T-helper 1 cell treated with Interleukin-12 subunit alpha and Interleukin-12 subunit beta and Interleukin-4 antibody, amounts not matched to agents 30 ng/mL and 1 ng/mL, for 36 hours (primary cell): ENCODE measurements at regions not wholly inside any gene's neighbourhood (a gene's known extent, or its start where the extent isn't known, plus 50 kb on each side); places are given as distances from the start of the nearest gene placed in this dataset.

Source experiments
- intact Hi-C: fragments of 100-400 bp; cut with micrococcal nuclease; formaldehyde crosslinking; loops from one replicate; pipeline ENCODE4 v1.15.1; 2024

GRCh38 chr1:30275926-30276764, 447.2 kb downstream of the MATN1 start:
- intact Hi-C loops = no loop called here

DNA sequence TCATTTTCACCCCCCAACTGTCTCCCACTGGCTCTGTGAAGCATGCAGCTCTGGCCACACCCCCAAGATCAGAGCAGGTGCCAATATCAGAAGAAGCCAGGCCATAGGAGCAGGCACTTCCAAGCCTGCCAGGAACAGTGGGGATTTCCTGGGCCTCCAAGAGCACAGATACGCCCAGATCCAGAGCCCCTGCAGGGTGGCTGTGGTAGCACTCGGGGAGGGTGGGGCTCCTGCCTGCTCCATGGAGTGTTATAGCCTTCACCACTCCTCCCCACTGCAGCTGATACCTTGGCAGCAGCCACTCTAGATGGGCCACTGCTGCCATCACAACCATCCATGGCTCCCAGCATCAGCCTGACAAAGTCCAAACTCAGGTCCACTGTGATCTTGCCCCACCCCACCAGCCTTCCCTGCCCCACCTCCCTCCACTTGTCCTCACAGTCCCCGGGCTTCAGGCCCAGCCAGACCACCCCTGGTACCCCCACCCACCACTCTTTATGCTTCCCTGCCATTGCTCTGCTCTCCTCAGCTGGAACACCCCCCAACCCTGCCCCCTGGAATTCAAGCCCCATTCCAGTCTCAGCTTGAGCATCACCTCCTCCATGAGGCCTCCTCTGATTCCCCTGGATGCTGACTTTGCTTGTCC, 448.3 kb downstream of the MATN1 start:
- intact Hi-C loops = no loop called here

DNA sequence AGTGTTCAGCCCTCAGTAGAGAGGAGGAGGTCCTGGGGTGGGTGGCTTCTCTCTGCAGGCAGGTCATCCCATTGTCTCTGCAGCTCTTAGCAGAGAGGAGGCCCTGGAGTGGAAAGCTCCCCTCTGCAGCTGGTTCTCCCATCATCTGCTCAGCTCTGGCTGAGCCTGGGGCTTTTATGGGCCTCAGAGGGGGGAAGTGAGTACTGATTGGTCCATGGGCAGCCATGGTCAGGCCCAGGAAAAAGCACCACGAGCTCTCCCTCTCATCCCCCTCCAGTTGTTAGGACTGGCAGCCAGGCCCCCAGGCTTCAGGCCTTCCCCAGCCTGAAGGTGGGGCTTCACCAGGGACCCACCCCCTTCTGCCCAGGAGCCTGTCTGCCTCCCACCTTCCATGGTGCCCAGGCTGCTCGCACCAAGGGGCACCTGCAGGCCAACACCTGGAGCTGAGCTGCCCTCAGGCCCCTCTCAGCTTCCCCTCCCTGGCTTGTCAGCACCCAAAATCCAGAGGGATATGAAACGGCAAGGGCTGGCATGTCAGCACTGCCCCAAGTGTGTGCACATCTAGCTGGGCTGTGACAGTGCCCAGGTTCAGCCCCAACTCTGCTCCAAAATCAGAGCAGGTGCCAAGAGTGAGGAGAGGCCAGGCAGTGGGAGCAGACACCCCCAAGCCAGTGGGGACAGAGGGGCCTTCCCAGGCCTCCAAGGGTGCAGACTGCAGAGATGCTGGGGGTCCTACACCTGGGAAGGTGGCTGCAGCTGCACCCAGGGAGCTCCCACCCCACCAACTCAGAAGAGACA, 449.0 kb downstream of the MATN1 start:
- intact Hi-C loops = no loop called here

DNA sequence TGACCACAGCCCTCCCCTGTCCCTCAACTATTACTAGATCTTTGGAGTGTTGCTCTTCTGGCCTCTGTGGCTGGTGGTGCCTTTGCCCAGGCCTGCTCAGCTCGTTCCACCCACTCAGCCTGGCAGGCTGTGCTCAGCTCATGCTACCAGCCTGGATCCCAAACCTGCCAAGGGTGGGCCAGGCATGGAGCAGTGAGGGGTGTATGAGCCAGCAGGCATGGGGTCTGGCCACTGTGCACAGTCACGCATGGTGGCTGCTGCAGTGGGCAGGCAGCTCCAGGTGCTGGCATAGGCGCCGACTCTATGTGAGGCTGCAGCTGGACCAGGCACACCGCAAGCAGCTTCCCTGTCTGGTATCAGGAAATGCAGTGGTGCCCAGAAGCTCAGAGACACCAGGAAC, 449.9 kb downstream of the MATN1 start:
- intact Hi-C loops = no loop called here

- intact Hi-C loops = no loop called here
These were observed 450.4 kb downstream of the MATN1 start for GRCh38 chr1:30273021-30273325.

DNA sequence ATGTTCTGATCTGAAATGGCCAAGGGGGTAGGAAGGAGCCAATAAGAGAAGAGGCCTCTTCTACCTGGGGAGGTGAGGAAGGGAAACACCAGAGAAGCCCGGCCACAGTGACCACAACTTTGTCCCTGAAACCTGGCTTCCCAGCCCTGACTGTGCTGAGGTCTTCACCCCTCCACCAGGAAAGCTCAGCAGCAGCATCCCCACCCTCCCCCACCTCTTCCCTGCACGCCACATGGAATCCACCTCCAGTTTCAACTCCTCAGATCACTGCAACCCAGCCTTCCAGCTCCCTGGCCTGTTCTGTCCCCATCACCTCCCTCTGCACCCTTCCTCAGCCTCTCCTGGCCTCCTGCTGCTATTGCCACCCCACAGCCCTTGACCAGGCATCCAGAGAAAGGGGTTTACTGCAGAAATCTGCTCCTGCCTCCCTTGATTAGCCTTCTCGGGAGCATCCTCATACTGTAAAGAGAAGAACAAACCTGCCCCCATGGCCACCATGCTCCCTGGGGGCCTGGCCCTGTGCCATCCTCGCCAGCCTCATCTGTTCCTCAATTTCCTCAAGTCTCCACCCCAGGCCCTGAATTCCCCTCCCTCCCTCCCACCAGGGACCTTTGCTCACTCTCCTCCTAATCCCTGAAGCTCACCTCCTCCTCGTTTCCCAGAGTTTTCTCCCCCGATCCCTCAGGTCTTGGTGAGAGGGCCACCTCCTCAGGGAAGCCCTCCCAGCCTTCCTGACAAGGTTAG, 450.9 kb downstream of the MATN1 start:
- intact Hi-C loops = no loop called here

DNA sequence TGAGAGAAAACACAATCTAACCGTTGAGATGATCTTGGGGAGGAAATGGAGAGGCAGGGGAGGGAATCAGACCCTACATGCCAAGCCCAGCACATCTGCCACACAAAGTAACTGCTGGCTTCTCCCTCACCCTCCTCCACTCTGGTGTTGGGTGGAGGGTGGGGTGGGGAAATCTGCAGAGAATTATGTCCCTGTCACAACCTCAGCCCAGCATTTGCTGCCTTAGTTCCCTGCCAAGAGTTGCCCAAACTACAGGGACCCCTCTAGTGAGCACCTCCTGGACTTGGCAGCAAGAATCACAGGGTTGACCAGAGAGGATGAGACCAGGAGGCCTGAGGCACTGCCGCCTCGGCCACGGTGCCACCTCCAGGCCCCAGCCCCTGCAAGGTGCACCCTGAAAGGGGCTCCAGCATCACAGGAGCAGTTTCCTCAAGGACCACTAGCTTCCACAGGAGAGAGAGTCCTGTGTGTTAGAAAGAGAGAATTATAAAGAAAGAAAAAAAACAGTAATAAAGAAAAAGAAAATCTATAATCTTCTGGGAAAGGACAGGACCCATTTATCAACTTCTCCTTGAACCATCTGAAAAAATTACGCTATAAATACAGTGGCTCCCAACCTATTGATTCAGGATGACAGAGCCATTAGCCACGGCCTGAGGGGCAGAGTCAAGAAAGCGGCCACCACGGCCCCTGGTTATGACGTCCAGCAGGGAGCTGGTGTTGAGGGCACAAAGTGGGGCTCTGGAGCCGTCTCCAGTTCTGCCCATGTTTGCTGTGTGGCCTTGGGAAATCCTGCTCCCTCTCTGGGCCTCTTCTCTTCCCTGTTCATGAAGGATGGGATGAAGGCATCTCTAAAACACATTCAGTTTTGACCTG, 451.7 kb downstream of the MATN1 start:
- intact Hi-C loops = no loop called here

DNA sequence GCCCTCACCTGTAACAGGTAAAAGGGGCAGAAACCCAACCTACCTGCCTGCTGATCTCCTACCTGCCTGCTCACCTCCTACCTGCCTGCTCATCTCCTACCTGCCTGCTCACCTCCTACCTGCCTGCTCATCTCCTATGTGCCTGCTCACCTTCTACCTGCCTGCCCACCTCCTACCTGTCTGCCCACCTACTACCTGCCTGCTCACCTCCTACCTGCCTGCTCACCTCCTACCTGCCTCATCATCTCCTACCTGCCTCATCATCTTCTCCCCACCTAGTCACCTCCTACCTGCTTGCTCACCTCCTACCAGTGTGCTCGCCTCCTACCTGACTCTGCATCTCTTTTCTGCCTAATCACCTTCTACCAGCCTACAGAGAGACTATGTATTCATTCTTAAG, 452.9 kb downstream of the MATN1 start:
- intact Hi-C loops = no loop called here

GRCh38 chr1:30268923-30269666, 454.3 kb downstream of the MATN1 start:
- intact Hi-C loops = no loop called here

GRCh38 chr1:30267856-30268255, 455.5 kb downstream of the MATN1 start:
- intact Hi-C loops = no loop called here

DNA sequence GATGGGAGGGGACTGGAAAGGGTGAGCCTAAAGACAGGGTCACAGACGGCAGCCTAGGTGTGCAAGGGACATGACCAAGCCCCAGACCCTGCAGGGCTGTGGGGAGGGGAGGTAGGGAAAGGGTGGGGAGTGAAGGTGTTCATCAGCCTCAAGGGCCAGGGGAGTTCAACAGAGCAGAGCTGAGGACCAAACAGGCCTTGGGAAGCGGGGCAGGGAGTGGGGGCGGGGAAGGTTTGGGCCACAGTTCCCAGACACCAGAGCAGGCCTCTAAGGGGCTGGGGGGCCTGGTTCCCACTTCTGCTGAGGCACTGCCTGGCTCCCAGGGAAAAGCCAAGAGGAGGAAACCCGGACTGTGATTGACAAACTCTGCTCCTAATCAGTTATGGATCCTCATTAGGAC, 456.3 kb downstream of the MATN1 start:
- intact Hi-C loops = no loop called here

DNA sequence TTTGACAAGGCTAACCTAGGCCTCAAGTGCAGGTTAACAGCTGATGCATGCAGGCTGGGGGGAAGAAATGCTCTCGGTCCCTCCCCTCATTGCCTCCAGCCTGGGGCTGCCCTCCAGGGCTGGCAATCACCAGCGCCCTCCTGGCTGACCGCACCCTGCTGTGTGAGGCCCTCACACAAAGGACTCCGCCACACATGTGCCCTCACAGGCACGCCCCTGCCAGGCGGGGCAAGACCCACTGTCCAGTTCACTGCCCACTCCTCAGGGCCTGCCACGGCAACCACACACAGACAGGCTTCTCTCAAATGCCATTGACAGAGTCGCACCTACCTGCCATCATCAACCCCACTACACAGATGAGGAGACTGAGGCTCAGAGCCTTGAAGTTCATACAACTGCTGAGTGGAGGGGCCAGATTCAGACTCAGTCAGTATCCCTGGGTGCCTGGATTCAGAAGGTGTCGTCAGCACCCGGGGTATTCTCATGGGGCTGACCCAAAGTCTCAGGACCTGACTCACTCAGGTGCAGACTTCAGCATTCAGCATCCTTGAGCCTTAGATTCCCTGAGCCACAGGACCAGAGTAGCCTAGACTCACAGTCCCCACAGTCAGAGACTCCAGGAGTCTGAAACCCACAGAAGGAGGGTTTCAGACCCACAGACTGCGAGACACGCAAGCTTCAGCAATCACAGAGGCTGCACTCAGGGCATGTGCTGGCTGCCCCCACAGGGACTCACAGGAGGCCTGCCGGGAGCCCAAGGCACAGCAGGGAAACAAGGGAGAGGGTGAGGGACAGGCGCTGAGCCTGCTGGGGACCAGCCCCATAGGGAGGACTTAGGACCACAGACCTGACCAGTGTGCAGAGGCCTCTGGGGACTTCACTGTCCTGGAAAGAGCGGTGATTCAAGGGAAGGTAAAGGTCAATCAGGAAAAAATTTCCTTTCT, 458.0 kb downstream of the MATN1 start:
- intact Hi-C loops = no loop called here

GRCh38 chr1:30264672-30265025, 458.7 kb downstream of the MATN1 start:
- intact Hi-C loops = no loop called here

DNA sequence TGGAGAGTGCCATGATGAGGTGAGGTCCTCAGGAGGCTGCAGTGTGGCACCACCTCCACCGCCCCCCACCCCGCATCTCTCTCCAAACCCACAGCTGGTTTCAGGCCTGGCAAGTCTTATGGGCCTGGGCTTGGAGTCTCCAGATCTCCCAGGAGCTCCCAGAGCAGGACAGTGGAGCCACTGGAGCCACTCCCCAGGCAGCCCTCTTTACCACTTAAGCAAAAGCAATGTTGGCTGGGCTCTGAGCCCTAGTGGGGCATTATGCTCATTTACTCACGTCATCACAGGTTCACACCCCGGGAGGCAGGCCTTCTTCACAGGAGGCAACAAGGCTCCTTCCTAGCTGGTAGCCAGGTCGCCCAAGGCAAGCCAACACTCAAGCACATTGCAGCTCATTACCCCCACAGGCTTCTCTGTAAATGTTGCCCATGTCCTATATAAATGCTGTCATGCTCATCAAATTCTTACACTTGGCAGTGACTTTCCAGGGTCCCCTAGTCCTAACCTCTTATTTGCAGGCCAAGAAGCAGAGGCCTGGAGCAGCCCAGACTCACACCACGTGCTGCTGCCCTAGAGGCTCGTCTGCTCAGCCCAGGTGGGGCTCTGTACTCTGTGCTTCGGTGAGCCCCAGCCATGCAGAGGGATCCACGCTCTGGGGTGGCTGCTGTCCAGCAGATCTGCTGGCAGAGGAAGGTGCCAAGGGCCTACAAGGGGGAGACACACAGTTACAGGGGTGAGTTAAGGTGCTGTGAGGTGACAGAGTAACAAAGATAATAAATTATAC, 459.3 kb downstream of the MATN1 start:
- intact Hi-C loops = no loop called here

DNA sequence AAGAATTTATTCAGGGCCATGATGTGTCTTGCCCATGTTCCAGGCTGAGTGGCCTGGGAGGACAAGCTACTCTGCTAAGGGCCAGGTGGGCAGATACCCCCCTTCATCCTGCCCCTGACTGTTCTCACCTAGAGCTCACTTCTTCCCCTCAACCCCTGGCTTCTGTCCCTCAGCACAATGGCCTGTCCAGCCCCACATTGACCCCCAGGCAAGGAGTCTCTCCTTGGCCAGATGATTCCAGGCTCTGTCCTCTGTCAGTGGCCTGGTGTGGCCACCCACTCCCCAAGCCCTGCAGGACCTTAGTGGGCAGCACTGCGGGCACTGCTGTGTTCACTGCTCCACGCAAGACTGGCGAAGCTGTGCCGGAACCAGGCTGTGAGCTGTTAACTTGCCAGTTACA, 460.0 kb downstream of the MATN1 start:
- intact Hi-C loops = no loop called here

GRCh38 chr1:30262158-30262557, 461.2 kb downstream of the MATN1 start:
- intact Hi-C loops = no loop called here

DNA sequence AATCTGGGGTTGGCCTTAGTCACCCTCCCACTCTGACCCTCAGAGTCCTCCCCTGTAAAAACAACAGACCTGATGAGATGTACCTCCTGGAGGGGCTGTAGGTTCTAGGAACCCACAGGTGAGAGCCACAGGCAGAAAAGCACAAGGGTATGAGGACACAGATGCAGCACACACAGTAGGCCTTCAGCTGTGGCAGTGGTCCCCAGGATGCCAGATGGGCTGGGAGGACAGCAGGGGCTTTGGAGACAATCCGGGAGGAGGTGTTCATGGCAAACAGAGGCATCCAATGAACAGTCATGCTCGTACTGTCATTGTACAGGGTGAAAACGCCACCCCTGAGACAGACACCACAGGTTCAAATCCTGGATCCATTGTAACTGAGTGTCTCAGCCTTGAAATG, 463.1 kb downstream of the MATN1 start:
- intact Hi-C loops = no loop called here

- intact Hi-C loops = no loop called here
These were observed 463.8 kb downstream of the MATN1 start for GRCh38 chr1:30259631-30260030.
